ENCODE measurements at regions not wholly inside any gene's neighbourhood (a gene's known extent, or its start where the extent isn't known, plus 50 kb on each side); places are given as distances from the start of the nearest gene placed in this dataset.
"Not testable (repeated sequence)": the region's sequence is repeated elsewhere in the genome, so short reads cannot be mapped to it uniquely, and the experiment has no call there.

DNA sequence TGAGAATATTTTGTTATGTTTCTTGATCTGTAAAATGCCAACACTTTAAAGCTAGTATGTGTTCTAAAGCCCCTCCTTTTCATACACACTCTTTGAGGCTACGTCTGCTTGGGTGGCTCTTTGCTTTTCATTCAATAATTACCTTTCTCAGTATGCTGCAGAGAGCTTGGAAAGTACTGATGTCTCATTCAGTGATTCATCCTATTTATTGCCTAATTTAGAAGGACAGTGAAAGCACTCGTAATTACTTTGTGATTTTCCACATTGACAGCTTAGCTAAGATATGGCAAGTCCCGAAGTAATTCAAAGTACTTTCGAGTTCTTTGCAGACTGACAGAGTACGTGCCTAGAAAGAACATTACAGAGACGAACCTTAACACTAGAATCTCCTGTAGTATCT, 57.2 kb downstream of the BMP15 start:
- DNase-seq (ENCODE audit: low read depth, low spot score) = no peak
- H3K4me3 ChIP-seq (ENCODE audit: low read length) = no peak overlapping the region

DNA sequence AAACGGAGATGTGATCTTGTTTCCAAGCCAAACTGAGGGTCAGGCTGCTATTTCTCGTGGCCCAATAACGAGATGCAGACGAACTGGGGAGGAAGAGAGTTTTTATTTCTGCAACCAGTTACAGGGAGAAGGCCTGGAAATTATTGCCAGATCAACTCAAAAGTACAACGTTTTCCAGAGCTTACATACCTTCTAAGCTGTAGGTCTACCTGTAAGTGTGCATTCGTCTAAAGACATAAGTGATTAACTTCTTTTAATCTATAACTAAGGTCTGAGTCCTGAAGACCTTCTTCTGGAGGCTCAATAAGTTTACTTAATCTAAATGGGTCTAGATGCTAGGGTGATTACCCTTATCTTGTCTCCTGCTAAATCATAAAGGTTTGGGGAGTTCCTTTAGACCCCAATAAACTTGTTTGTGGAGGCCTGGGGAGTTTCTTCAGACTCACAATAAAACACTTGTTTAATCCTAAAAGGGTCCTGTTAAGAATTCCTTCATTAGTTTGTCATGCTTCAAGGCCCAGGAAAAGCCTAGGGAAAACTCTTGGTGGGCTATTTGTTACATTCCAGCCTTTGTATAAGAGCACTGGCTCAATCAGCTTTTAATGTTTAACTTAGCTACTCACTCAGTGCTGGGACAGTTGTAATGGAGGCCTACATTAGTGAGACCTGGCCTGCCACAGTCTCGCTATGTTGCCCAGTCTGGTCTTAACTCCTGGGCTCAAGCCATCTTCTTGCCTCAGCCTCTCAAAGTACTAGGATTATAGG, 58.5 kb downstream of the BMP15 start:
- DNase-seq (ENCODE audit: low read depth, low spot score); H3K4me3 ChIP-seq (ENCODE audit: low read length): not testable (repeated sequence)

DNA sequence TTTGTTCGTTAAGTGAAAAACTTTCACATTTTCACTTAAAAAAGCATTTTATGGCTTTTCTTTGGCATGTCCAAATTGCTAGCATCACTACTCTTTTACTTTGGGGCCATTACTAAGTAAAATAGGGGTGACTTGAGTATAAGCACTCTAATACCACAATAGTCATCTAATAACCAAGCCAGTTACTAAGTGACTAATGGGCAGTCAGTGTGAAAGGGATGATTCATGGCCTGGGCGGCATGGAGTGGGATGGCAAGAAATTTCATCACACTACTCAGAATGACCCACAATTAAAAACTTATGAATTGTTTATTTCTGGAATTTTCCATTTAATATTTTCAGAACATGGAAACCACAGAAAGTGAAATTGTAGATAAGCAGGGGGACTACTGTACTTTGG, 60.9 kb downstream of the BMP15 start:
- no peak for DNase-seq (ENCODE audit: low read depth, low spot score)

DNA sequence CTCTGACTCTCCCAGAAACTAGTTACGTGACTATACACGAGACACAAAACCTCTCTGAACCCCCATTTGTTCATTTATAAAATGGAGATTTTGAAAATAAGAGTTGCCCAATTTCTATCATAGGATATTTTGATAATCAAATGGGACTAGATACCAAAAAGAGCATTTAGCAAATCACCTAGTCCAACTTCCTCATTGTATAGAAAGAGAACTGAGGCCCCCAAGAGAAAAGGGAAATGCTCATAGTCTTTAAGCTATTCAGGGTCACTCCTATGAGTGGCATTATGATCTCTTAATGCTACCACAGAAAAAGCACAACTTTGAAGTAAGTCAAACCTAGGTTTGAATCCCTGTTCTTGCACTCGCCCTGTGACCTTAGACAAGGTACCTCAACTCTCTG, 62.7 kb downstream of the BMP15 start:
- no peak for DNase-seq (ENCODE audit: low read depth, low spot score)
- H3K4me3 ChIP-seq (ENCODE audit: low read length) = no peak overlapping the region

More for the DNA sequence above, 60.9 kb downstream of the BMP15 start:
- H3K4me3 ChIP-seq (ENCODE audit: low read length) = no peak overlapping the region

DNA sequence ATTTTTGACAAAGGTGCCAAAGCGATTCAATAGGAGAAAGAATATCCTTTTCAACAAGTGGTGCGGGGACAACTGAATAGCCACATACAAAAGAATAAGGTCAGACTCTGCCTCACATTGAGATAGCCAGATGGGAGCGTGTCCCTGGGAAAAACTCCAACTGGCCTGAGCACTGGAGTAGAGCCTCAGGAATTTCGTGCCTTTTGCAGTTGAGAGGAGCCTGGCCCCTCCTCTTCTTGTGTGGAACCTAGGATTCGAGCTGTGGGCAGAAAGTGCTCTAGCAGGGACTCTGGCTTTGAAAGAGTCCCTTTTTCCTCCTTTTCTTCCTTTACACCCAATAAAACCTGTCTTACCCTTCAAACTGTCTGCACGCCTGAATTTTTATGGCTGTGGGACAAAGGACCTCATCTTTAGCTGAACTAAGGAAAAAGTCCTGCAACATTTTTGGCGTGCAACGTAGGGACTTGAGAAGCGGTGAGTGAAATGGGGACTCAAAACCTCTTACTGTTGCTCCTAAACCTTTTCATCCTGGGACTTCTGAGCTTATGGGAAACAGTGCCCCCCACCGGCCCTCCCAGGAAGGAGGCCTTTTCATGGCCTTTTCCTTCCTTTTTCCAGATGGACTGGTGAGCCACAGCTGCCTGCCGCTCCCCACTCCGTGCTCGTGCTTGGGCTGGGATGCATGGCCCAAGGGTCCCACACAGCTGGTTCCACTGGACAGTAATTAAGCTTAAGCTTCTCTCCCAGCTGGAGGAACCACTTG, 68.6 kb downstream of the BMP15 start:
- no peak for DNase-seq (ENCODE audit: low read depth, low spot score)
- no peak overlapping the region for H3K4me3 ChIP-seq (ENCODE audit: low read length)

DNA sequence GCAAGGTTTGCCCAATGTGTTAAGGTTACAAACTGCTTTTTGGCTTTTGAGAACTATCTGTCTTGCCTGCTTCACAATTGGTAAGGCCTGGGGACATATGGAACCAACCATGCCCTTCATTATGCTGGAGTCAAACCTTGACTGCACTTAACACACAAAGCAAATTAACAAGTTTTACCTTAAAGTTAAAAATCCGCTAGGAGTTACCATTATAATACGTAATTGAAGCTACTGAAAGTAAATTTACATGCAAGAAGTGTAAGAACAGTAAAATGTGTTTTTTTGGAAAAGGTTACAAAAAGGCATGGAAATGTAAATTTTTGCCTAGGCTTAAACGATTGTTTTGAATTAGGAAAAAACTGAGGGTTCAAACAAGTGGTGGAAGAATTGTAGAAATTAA, 69.7 kb downstream of the BMP15 start:
- no peak overlapping the region for H3K4me3 ChIP-seq (ENCODE audit: low read length)
- no peak for DNase-seq (ENCODE audit: low read depth, low spot score)

DNA sequence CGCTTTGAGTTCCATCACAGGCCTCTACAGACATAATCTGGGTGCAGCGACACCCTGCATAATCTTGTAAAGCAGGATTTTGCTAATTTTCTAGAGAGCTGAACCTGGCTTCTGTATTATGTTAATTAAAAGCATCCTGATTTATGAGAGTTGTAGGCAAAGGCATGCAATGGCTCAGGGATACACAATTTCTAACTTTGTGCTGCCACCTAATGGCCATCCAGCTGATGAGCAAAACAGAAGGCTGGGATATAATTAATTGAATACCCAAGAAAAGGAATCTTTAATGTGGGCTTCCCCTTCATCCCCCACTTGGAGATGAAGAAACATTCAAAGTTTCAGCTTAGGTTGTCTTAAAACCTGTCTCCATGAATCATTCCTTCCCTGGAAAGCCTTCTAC, 78.1 kb downstream of the BMP15 start:
- no peak for DNase-seq (ENCODE audit: low read depth, low spot score)
- H3K4me3 ChIP-seq (ENCODE audit: low read length) = no peak overlapping the region

DNA sequence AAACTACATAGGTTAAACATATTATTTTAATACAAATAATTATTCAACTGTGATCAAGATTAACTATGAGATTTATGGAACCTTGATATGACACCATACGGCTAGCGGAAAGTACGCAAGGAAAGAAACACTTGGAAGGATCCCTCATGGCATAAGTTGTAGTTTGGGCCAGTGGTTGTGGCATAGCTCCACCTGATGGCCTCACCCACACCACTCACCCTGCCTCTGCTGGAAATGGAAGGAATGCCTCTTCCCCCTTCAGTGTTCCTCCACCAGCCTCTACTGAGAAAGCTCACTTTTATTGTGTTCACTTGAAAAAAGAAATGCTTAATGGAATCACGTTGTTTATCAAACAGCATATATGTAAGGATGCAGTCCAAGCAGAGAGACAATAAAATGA, 86.4 kb downstream of the BMP15 start:
- no peak overlapping the region for H3K4me3 ChIP-seq (ENCODE audit: low read length)
- no peak for DNase-seq (ENCODE audit: low read depth, low spot score)

DNA sequence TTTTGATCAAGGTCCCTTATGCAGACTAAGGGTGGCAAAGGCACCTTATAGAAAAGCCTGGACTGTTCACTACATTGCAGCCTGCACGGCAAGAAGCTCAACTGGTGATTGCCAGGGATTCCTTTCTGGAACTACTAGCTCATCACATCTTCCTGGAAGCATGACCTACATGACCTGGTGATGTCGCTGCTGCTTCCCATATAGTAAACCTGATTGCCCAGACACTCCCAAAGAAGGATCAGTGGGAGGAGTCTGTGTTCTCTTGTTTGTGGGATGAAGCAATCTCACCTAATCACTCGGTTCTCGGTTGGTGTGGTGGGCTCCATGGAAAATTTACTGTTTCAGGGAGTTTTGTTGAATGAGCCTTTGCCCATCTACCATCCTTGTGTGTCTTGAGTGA, 89.8 kb downstream of the BMP15 start:
- not testable (repeated sequence) for DNase-seq (ENCODE audit: low read depth, low spot score); H3K4me3 ChIP-seq (ENCODE audit: low read length)

DNA sequence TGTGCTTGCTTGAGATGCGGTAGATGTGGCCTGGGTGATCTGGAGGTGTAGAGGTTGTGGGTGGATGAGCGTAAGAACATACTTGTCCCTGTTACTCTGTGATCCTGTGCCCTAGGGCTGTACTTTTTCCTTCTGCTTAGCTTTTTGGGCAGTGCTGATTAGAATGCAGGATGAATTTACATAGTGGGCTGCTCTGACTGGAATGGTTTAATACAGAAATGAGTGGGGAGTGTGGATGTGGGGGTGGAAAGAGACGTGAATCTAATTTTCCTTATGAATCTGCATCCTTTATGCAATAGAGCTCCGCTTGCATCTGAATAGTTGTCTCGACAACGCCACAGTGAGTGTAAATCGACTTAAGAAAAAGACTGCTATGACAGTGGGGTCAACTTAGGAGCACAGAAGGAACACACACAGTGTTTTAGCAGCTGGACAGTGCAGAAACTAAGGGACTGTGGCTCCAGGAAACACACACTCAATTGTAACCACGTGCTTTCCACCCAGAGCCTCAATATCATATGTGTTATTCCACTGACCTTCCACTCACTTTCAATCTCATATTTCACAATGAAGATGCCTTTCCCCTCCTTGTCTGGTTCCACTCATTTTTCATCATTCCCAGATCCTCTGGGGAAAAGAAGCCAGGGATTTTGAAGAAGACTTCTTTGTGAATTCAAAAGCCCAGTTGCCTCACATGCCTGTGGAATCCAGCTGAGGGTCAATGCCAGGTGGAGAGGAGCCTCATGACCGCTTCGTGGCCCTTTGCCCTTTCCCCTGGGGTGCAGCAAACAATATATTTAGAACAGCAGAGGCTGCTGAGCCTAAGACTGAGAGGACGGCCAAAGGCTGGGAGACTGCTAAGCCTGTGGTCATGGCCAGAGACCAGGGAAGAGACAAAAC, 91.4 kb downstream of the BMP15 start:
- H3K4me3 ChIP-seq (ENCODE audit: low read length) = not testable (repeated sequence)

DNA sequence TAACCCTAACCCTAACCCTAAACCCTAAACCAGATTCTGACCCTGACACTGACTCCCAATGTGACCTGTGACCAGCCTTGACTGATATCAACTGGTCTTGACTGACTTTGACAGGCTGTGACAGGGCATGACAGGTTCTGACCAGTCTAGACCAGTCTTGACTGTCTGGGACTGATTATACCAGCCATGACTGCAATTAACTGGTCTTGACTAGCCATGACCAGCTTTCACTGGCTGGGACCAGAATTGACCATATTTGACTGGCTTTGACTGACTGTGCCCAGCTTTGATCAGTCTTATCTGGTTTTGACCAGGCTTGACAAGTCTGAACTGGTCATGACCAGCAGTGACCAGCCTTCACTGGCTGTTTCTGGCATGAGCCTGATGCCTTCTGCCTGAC, 95.5 kb downstream of the BMP15 start:
- no peak overlapping the region for H3K4me3 ChIP-seq (ENCODE audit: low read length)
- DNase-seq (ENCODE audit: low read depth, low spot score) = no peak

More for the DNA sequence above, 91.4 kb downstream of the BMP15 start:
- not testable (repeated sequence) for DNase-seq (ENCODE audit: low read depth, low spot score)

DNA sequence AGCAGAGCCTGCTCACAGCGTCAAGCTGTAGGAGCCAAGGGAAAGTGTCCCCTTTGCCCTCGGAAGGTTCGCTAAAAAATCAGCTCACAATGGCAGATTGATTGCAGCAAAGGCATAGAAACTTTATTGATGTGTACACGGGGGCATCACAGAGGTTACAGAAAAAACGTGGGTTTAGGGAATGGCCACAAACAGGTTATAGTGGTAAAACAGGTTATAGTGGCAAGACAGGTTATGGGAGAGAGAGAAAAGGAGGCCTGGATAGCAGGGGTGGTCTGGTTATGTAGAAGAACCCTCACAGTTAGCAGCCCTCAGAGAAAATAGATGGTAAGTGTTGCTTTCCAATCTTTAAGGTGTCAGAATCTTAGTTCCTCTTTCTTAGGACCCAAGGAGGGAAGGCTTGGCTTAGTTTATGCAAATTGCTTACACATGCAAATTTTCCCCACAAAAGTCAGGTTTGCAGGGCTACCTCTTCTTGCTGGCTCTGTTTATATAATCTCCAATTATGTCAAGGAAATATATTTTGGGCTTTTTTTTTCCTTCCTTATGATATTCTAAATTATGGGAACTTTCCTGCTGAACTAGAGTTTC, 113.7 kb downstream of the BMP15 start:
- no peak for DNase-seq (ENCODE audit: low read depth, low spot score)
- no peak overlapping the region for H3K4me3 ChIP-seq (ENCODE audit: low read length)

DNA sequence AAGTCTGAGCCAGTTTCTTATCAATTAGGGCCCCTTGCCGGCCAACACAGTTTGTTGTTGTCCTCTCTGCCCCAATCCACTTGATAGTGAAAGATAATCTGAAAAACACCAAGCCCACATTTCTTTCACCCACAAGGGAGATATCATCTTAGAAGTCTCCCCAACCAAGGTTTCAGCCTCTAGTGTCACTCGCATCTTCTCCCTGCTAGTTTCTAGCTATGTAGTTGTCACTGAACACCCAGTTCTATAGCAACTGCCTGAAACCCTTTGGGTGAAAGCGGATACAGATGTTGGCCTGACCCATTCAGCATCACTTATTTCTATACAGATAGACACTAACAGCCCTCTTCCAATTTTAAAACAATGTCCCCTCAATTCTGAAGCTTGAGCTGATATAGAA, 116.3 kb downstream of the BMP15 start:
- H3K4me3 ChIP-seq (ENCODE audit: low read length) = no peak overlapping the region
- no peak for DNase-seq (ENCODE audit: low read depth, low spot score)

DNA sequence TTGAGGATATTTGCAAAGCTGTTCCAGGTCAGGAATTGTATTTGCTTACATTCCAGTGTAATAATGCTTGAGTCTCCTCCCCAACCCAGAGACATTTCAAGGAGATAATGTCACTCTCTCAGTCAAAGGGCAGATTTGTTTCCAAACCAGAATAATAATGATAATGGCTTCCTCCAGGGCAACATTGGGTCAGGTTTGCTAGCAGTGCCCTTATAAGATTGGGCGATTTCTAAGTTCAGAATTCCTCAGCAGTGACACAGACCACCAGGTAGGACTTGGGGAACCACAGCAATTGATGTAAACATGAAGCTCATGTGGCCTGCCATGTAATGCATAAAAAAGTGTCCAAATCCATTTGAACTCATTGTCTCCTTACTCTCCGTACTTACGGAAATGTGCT, 125.2 kb downstream of the BMP15 start:
- DNase-seq (ENCODE audit: low read depth, low spot score) = no peak
- no peak overlapping the region for H3K4me3 ChIP-seq (ENCODE audit: low read length)

DNA sequence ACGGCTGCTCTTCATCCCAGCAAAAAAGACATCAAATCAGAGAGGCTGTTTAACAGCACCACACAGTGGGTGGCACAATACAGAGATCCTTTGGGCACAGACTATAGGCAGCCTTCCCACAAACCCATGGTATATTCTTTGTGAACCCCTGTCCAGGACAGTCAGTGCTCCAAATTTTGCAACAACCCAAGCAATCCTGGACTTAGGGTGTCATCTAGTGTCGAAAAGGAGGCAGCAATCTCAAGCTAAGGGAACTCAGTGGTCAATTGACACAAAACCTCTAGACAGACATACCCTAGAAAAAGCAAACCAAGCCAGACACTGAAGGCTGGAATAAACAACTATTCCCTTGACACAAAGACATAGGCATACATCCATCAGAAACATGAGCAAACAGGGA, 137.4 kb downstream of the BMP15 start:
- no peak overlapping the region for H3K4me3 ChIP-seq (ENCODE audit: low read length)
- no peak for DNase-seq (ENCODE audit: low read depth, low spot score)

DNA sequence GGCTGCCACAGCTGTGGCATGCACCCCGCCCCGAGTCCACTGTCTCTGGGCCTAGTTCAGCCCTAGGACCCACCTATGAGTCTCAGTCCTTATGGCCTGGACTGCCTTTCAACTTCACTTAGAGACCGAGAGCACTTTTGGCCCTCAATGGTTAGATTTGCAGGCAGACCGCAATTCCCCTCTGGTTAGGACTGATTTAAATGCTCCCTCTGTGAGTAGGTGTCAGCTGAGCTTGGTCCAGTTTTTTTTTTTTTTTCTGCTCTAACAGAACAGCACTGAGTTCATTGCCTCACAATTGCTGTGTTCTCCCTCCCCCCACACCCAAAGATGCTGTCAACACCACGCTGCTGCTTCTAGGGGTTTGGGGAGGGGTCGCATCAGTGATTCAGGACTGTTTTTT, 143.2 kb downstream of the BMP15 start:
- DNase-seq (ENCODE audit: low read depth, low spot score) = no peak
- no peak overlapping the region for H3K4me3 ChIP-seq (ENCODE audit: low read length)

DNA sequence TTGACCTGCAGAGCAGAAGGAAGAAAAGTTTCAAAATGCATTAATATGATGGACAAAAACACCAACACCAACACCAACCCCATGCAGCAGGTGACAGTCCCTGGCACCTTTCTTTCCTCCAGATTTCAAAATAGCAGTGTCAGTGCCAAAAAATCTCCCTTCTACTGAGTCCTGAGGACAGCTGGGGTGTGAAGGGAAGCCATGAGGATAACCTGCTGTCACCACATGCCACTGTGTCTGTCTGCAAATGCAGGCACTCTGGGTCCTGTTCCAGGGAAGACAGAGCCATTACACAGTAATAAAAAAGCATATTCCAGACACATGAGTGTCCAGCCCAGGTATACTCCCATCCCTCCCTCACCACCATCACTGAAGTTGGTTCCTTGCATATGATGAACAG, 187.5 kb downstream of the BMP15 start:
- no peak overlapping the region for H3K4me3 ChIP-seq (ENCODE audit: low read length)
- DNase-seq (ENCODE audit: low read depth, low spot score) = no peak

DNA sequence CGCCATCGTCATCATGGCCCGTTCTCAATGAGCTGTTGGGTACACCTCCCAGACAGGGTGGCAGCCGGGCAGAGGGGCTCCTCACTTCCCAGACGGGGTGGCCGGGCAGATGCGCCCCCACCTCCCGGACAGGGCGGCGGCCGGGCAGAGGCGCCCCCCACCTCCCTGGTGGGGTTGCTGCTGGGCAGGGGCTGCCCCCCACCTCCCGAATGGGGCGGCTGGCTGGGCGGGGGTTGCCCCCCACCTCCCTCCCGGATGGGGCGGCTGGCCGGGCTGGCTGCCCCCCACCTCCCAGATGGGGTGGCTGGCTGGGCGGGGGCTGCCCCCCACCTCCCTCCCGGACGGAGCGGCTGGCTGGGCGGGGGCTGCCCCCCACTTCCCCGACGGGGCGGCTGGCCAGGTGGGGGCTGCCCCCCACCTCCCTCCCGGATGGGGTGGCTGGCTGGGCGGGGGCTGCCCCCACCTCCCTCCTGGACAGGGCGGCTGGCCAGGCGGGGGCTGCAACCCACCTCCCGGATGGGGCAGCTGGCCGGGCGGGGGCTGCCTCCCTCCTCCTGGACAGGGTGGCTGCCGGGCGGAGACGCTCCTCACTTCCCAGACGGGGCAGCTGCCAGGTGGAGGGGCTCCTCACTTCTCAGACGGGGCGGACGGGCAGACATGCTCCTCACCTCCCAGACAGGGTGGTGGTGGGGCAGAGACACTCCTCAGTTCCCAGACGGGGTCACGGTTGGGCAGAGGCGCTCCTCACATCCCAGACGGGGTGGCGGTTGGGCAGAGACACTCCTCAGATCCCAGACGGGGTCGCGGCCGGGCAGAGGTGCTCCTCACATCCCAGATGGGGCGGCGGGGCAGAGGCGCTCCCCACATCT, 208.8 kb downstream of the BMP15 start:
- DNase-seq (ENCODE audit: low read depth, low spot score); H3K4me3 ChIP-seq (ENCODE audit: low read length): not testable (repeated sequence)

All from Jurkat, Clone E6-1 (cell line).